HG03354 (cell line): ENCODE measurements at regions not wholly inside any gene's neighbourhood (a gene's known extent, or its start where the extent isn't known, plus 50 kb on each side); places are given as distances from the start of the nearest gene placed in this dataset.

Experiments
- ATAC-seq: cut with Tn5 transposase; IDR thresholded peaks from one replicate; pipeline ENCODE4 v1.9.1; 2021; ENCODE audit warnings: mild to moderate bottlenecking; ENCODE audit not compliant: unreplicated experiment, poor library complexity, severe bottlenecking

DNA sequence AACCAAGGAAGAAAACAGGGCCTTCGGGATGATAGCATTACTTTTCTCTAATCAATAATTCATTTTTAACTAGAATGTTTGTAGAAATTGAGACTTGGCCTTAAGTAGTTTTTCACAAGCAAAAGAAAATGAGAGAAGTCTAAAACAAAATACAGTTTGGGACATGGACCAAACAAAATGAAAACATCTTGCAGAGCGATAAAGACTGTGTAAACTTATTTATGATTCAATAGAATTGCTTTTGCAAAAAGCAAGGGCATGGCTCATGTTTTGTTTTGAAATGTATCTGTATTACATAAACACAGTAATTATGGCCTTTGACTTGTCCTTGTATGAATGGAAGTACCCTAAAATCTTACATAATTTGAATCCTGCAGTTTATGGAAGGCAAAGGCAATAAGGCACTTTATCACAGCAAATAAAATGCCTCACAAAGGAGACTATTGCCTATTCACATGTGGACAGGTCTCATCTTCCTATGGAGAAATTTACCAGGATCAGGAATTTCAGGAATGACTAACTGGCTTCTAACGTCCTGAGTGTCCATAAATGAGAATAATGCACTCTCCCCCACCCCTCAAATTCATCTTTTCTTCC, 295.2 kb downstream of the PTEN start:
- ATAC-seq = no peak

DNA sequence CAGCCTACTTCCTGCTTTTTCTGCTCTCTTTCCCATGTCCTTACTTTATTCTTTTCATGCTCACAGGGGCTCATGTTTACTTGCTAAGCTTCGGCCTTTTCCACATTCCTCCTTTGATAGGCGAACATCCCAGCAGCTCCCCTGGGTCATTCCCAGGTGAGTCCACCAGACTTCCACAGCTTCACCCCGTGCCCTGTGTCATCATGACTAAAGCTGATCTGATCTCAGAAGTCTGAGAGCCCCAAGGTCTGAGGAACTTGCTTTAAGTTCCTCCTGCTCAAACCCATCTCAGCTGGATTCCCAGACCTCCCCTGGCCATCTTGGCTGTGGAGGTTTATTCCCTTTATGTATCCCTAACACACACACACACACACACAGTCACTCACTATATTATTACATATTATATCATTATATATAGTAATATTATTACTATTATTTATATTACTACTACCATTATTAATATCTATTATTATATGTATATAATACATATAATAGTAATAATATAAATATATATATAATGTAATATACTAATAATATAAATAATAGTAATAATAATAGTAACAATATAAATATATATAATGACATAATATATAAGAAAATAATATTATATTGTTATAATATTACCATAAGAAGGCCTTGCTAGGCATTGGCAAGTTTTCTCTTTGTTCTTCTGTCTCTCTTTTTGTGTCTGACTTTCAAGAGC, 295.9 kb downstream of the PTEN start:
- ATAC-seq = no peak

DNA sequence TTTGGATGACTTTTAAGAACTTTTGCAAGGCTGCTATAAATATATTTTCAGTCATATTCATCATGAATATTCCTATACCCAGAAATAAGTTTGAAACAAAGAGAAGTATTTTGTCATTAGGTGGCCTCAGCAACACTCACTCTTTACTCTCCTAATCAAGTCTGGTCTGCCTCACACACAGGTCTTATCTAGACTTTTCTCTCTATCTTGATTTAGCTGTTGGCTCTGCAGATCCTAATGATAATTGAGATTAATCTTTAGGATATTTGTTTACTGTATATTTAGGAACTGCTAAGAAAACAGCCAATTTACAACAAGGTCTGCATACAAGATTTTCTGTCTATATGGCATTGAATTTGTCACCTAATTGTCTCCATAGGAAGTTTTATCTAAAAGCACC, 297.6 kb downstream of the PTEN start:
- no peak for ATAC-seq

DNA sequence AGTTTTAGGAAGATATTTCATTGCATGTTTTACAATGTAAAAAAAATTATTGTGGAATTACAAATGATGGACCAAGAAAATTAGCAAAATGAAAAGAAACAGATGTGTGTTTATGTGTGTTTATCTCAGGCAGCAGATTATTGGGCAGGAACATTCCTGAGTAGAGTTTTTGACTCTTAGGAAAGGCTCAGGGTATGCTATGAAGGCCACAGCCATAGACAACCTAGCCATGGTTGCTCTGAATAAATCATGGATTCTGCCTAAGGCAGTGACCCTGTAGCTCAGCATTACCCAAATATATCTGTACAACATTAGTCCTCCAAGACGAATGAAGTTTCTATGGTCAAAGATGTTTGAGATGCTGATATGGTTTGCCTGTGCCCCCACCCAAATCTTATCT, 298.3 kb downstream of the PTEN start:
- ATAC-seq = no peak

DNA sequence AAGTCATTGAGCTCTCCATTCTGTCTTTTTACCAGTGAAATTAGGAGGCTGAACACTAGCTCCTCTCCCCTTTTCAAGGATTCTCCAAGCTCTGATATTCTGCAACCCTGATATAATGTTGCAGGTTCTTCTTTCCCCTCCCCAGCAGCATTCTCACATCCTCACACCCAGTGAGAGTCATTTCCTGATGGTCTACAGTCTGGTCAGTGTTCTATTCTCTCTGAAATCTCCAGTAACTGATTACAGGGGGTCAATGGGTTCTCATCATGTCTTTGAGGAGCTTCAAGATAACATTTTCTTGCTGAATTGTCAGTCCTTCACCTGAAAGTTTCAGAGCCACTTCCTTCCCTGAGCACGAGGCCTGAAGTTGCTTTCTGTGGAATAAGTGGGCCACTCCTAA, 299.4 kb downstream of the PTEN start:
- no peak for ATAC-seq

DNA sequence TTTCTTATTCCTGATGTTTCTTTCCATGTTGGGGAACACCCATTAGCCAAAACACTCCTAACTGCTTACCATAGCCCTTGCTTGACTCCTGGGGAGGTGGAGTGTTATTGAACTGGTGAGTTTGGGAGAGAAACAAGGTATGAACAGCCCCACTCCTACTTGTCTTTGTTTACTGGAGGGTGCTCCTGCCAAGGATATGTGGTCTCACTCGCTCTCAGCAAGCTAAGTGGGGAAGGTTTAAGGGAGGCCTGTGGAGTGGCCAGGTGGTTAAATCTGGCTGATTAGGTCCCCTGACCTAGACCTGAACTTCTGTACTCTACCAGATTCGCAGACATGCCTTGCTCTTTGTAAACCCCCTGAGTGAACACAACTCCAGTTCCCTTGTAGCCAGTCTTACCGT, 300.1 kb downstream of the PTEN start:
- no peak for ATAC-seq

DNA sequence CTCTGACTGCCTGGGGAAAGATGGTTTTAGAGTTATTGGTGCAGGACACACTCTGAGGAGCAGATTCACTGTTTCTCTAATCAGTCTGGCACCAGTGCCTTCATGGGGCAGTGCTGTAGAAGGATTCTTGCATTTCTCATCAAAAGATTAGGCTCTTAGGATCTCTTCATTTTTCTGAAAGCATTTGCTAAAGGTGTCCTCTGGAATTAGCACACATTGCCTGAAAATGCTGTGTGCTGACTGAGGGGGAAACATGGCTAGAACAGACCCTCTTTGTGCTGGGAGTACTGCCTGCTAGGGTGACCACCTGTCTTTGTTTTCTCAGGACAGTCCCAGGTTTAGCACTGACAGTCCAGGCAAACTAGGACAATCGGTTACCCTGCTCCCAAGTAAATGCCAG, 301.0 kb downstream of the PTEN start:
- ATAC-seq = no peak

DNA sequence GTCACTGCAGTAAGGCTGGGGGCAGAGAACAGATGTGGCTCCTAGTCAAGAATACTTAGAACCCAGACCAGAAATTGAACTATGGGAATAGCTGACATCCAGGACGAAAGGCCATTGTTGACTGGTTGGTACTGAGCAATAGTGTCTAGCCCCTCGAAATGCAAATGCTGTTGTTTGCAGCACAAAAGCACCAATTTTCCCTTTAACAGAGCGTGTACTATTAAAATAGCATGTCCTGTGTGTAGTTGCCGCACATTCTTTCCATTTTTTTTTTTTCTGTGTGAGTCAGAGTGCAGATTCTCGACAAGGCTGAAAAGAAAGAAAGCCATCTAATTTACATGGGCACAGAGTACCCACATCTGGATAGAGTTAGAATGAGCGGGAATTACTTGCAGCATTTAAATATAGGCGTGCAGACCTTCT, 302.4 kb downstream of the PTEN start:
- ATAC-seq = no peak

DNA sequence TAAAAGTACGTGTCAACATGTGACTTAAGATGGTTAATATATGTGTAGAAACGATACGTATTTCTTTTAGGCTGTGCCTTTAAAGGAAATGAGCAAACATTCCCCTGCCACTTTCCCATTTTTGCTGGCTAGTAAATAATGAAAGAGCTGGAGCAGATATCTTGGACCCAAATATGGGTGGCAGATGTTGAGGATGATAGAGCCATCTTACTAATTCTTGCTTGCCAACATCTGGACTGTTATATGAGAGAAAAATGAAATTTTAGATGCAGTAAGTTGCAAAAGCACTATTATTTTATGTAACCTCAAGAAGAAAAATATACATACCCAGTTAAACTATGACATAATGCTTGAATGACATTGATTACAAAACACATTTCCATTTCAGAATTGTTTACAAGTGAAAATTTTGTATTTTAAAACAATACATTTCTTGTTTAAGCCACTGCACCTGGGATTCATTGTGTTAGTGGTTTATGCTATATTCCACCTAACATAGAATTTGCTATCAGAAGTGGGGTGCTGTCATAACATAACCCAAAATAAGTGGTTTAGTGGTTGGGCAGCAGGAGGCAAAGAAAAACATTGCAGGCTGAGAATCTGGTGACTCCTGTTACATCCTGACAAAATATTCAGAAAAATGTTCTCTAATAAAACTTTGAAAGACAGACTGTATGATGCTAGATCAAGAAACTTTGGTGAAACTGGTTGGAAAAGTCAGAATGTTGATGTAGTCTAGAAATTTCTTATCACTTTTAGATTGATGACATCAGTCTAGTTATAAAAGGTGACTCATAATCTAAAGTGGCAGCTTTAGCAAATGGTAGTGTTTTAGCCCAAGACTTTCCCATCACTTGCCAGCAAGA, 305.0 kb downstream of the PTEN start:
- ATAC-seq = no peak

DNA sequence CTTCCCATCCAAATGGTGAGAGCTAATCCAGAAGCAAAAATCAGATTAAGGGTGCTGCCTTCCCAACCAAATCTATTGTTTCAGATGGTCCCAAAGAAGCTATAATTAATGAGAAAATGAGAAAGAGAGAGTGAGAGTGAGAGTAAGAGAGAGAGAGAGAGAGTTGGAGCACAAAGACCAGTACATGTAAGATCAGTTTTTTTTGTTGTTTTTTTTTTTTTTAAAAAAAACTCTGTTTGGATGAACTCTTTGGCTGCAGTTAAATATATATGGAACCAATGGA, 305.6 kb downstream of the PTEN start:
- ATAC-seq = no peak

DNA sequence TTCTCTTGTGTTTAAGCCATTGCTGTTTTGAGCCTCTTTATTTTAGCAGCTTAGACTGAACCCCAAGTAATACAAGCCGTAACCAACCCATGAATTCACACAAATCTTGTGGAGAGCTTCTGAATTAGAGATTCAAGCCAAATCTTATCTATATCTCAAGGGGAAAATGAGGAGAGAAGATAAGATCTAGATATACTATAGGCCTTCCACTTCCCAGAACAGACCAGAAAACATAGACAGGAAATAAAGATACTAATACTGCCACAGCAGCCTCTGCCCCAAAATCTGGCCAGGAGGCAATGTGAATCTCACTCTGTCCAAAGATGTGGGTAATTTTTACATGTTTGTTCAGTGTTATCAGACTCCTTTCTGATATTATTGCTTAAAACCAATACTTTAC, 307.2 kb downstream of the PTEN start:
- ATAC-seq = no peak

DNA sequence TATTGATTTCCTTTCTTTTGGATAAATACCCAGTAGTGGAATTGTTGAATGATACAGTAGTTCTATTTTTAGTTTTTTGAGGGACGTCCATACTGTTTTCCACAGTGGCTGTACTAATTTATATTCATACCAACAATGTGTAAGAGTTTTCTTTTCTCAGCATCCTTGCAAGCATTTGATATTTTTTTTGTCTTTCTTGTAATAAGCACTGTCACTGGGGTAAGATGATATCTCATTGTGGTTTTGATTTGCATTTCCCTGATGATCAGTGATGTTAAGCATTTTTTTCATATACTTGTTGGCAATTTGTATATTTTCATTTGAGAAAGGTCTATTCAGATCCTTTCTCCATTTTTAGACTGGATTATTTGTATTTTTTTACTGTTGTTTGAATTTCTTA, 308.7 kb downstream of the PTEN start:
- no peak for ATAC-seq

DNA sequence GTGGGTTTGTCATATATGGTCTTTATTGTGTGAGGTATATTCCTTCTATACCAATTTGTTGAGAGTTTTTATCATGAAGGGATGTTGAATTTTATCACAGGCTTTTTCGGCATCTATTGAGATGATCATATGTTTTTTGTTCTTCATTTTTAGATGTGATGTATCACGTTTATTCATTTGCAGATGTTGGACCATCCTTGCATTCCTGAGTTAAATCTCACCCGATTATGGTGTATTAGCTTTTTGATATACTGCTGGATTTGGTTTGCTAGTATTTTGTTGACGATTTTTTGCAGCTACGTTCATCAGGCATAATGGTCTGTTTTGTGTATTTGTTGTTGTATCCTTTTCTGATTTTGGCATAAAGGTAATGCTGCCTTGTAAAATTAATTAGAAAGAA, 311.0 kb downstream of the PTEN start:
- ATAC-seq = no peak

DNA sequence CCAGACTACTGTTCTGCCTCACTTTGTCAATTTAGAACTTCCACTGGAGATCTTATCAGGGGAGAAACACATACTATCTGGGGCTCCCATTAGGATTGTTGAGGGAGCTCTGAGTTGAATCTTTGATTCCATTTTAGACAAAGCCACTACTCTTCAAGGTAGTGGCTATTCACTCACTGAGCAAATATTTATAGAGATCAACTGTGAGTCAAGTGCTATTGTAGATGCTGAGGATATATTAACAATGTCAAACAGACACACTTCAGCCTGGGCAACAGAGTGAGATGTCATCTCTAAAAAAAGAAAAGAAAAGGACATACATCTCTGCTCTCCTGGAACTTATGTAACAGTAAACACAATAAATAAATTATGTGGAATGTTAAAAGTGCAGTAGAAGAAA, 315.3 kb downstream of the PTEN start:
- no peak for ATAC-seq

DNA sequence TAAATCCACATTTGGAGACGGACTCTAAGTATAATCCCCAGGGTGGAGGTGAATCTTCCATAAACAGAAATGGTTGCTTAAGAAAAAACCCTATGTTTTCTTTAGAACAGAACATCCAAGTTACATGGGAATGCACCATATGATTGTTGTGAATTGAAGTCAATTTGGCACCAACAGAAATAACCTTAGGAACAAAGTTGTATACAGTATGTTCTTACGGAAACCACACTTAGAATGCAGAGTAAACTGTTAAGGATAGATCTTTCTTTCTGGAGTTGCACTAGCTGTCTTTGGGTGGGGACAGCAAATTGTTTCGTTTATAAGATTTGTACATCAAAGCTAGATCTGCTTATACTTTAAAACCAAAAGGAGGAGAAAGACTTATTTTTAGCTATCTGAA, 316.4 kb downstream of the PTEN start:
- no peak for ATAC-seq

DNA sequence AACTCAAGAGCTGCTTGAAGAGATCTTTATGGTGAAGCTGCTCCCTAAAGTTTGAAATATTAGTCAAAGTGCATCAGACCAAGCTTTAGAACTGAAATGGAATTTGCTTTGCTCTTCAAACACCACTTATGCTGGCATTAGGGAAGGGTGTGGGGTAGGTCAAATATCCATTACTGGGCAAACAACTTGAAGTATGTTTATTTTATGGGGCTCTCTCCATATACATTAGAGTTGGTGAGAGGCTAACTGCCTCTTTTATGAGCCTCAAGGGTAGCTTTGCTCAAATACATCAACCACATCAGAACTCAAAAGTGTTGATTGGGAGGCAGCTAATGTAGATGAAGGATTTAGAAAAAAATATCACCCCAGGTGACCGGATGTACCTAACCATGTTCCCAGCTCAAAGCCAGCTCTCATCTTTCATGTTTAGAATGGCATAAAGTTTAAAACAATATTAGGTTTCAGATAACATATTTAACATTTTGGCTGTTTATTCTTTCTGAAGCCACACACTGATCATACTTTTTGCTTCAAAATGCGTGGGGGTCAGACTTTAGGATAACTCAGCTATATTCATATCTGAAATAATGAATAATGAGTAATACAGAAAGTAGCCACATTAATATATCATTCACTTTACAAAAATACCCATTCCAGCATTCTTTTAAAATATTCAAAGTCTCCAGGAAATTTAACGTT, 318.6 kb downstream of the PTEN start:
- ATAC-seq = no peak

DNA sequence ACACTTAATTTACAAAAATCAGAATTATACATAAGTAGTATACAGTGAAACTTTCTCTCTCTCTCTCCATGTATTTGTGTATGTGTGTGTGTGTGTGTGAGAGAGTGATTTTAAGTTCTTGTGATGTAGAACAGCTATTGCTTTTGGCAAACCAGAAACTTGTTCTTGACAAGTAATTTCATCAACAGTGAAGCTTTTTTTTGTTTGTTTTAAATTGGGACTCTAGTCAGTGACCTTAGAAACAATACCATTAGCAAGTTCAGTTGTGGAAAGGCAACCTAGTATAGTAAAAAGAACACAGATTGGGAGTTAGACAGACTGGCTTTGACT, 319.1 kb downstream of the PTEN start:
- no peak for ATAC-seq

DNA sequence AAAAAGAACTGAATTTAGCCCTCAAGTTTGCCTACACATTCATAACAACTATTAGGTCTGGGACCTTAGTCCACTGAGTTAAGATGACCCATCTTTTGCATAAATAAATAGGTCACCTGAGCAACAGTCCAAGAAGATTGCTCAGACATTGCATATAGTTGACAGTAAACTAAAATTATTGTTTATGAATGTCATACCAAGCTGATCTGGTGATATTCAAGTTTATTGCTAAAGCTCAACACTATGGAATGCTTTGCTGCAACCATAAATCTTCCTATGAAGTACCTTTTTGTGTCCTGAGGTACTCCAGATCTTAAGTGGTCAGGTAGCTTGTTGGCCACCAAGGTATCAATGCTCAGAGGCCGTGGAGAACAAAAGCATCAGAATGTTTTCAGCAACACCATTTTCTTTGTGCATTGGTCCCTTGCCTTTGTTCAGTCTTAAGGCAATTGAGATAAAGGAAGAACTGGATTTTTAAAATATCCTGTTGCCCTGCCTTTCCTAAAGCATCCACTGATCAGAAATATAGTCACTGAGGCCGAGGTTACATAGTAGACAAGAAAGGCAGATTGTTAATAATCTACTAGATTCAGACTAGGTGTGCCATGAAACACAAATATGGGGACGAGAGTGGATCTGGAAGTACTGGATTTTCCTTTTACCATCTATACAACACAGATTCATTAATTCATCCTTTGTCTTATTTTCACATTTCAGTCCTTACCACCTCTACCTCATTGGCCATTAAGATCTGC, 321.3 kb downstream of the PTEN start:
- no peak for ATAC-seq

DNA sequence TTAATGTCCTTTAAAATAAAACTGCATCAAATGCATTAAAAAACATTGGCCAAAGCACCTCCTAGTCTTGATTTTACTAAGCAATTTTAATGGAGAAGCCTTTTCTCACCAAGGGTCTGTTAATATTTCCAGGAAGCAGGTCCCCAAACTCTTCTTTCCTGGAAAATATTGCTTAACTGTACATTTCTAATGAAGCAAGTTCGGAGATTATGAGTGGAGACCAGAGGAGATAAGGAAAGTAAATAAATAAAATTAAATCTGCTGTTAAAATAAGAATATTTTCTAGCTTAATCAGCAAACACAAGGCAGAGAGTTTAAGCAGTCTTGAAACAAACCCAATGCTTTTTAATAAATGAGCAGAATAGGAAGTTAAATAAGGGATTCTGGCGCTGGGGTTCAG, 322.4 kb downstream of the PTEN start:
- no peak for ATAC-seq

DNA sequence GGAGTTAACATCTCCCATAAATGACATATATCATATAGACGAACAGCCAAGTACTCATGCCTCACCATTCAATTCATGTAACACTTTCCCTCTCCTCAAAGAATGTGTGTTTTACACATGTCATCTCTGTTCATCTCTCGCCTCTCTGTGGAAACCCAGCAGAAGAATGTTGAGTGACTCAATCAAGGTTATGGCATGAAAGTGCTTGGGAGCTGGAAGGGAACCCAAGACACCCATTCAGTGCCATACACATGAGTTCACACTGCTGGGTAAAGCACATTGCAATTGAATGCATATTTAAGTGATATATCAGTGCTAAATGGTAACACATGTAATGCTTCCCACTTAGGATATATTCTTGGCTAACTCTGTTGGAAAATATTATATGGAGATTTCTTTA, 322.9 kb downstream of the PTEN start:
- no peak for ATAC-seq
